Endodermal cell (in vitro differentiated cells): ENCODE measurements at regions not wholly inside any gene's neighbourhood (a gene's known extent, or its start where the extent isn't known, plus 50 kb on each side); places are given as distances from the start of the nearest gene placed in this dataset.

ENCODE experiments used
- DNase-seq: peaks from one replicate; pipeline ENCODE4 v3.0.0-alpha.2; 2017
- H3K27ac ChIP-seq: 2 replicates; pipeline ENCODE4 v1.5.1; 2013; ENCODE audit warnings: mild to moderate bottlenecking, low read depth, low read length, moderate library complexity
- H3K27me3 ChIP-seq: 2 replicates; pipeline ENCODE4 v1.6.1; 2013; ENCODE audit warnings: mild to moderate bottlenecking, low read length, moderate library complexity; ENCODE audit not compliant: insufficient read depth, control insufficient read depth, poor library complexity, severe bottlenecking
- H3K36me3 ChIP-seq: 2 replicates; pipeline ENCODE4 v1.7.0; 2013; ENCODE audit warnings: mild to moderate bottlenecking, low read length, moderate library complexity; ENCODE audit not compliant: control insufficient read depth, insufficient read depth
- H3K4me1 ChIP-seq: one replicate; pipeline ENCODE4 v1.7.0; 2013; ENCODE audit warnings: low read length; ENCODE audit not compliant: control insufficient read depth, insufficient read depth
- H3K4me3 ChIP-seq: 2 replicates; pipeline ENCODE4 v1.5.1; 2013; ENCODE audit warnings: mild to moderate bottlenecking, low read length, moderate library complexity
- H3K9ac ChIP-seq: 2 replicates; pipeline ENCODE4 v1.6.1; 2013; ENCODE audit warnings: mild to moderate bottlenecking, low read length, moderate library complexity; ENCODE audit not compliant: poor library complexity, severe bottlenecking; ENCODE audit errors: extremely low read depth
- H3K9me3 ChIP-seq: 2 replicates; pipeline ENCODE4 v1.6.1; 2013; ENCODE audit warnings: mild to moderate bottlenecking, low read length, moderate library complexity; ENCODE audit not compliant: control insufficient read depth
- H3K27ac Mint-ChIP-seq: 2 replicates; pipeline ENCODE4 v1.8.0; 2020; ENCODE audit warnings: mixed read lengths
- H3K27me3 Mint-ChIP-seq: 2 replicates; pipeline ENCODE4 v1.8.0; 2021; ENCODE audit warnings: mild to moderate bottlenecking, mixed read lengths; ENCODE audit not compliant: insufficient read depth
- H3K36me3 Mint-ChIP-seq: 2 replicates; pipeline ENCODE4 v1.8.0; 2020; ENCODE audit warnings: low read depth, mixed read lengths
- H3K4me1 Mint-ChIP-seq: 2 replicates; pipeline ENCODE4 v1.8.0; 2020; ENCODE audit warnings: mixed read lengths
- H3K4me3 Mint-ChIP-seq: 2 replicates; pipeline ENCODE4 v1.8.0; 2020; ENCODE audit warnings: mild to moderate bottlenecking, moderate library complexity, mixed read lengths
- H3K9me3 Mint-ChIP-seq: 2 replicates; pipeline ENCODE4 v1.8.0; 2020; ENCODE audit warnings: mild to moderate bottlenecking, mixed read lengths
- CTCF ChIP-seq: fragments of 200-600 bp; sonication (generic); conservative IDR thresholded peaks from 2 replicates; pipeline ENCODE4 v1.5.0; 2021; ENCODE audit warnings: antibody characterized with exemption, mild to moderate bottlenecking
- WGBS, 2 experiments: methylation state at CpG; one replicate each; pipeline versions ENCODE4 v1.1.5 to v1.1.7; 2013; ENCODE audit warnings: missing lambda C conversion rate in 2 of 2, mixed read lengths in 1 of 2; ENCODE audit not compliant: insufficient coverage in 1 of 2, insufficient read length in 1 of 2; 5-methylcytosine and 5-hydroxymethylcytosine counted together

DNA sequence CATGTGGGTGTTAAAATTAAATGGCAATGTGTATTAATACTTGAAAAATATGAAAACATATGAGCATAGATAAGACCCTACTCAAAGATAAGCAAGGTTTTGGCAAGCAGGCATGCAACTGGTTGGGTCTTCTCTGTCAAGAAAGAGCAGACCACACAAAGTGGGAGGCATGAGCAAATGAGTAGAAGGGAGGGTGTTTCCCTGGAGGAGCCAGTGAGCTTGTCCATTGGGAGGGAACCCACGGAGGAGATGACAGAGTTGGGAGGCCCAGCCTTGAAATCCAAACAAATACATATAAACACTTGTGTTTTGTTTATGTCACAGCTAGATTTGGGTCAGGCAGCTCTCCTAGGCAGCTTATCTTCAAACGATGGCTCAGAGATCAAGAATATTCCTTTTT, 134.5 kb upstream of the CXCL12 start:
- H3K36me3 ChIP-seq = no peaks in the 10 kb centered on the region
- Mint-ChIP-seq H3K27ac (no peak overlapping the region), H3K4me1 (no peaks in the 10 kb centered on the region), H3K36me3 (no peaks in the 10 kb centered on the region), H3K9me3 (peaks cover 9% of the 10 kb centered on the region), H3K4me3 (no peak overlapping the region), H3K27me3 (peaks cover 5% of the 10 kb centered on the region)
- no peak overlapping the region for H3K27ac ChIP-seq
- no peak overlapping the region for H3K4me3 ChIP-seq
- H3K4me1 ChIP-seq = no peaks in the 10 kb centered on the region
- TF ChIP-seq CTCF = no peak
- H3K9me3 ChIP-seq = no peaks in the 10 kb centered on the region
- no peaks in the 10 kb centered on the region for H3K27me3 ChIP-seq
- no peak overlapping the region for H3K9ac ChIP-seq
- WGBS, 2 experiments = 59 to 84% methylated on average over 2 of the region's 2 CpGs
- DNase-seq = no peak

- Mint-ChIP-seq H3K4me1 (no peaks in the 10 kb centered on the region), H3K36me3 (no peaks in the 10 kb centered on the region), H3K27me3 (peaks cover 5% of the 10 kb centered on the region), H3K27ac (no peak overlapping the region), H3K9me3 (peaks cover 9% of the 10 kb centered on the region), H3K4me3 (no peak overlapping the region)
- no peak for TF ChIP-seq CTCF
- Histone ChIP-seq H3K27me3 (no peaks in the 10 kb centered on the region), H3K4me3 (no peak overlapping the region), H3K36me3 (no peaks in the 10 kb centered on the region), H3K9me3 (no peaks in the 10 kb centered on the region), H3K9ac (no peak overlapping the region), H3K4me1 (no peaks in the 10 kb centered on the region), H3K27ac (no peak overlapping the region)
- DNase-seq = no peak
- WGBS, 2 experiments = 88 to 93% methylated on average over 2 of the region's 2 CpGs
Observed at GRCh38 chr10:44520651-44521050, 135.8 kb upstream of the CXCL12 start.

- H3K36me3 Mint-ChIP-seq = no peaks in the 10 kb centered on the region
- no peak for TF ChIP-seq CTCF
- H3K27me3 ChIP-seq = no peaks in the 10 kb centered on the region
Observed at GRCh38 chr10:44539178-44539577, 154.3 kb upstream of the CXCL12 start.

More at GRCh38 chr10:44539178-44539577, 154.3 kb upstream of the CXCL12 start:
- 88 to 91% methylated on average over 2 to 3 of the region's 3 CpGs for WGBS, 2 experiments
- Histone ChIP-seq H3K27ac (no peak overlapping the region), H3K4me1 (no peaks in the 10 kb centered on the region), H3K4me3 (no peak overlapping the region), H3K36me3 (no peaks in the 10 kb centered on the region), H3K9ac (no peak overlapping the region), H3K9me3 (no peaks in the 10 kb centered on the region)
- H3K27ac Mint-ChIP-seq = no peak overlapping the region
- no peaks in the 10 kb centered on the region for H3K27me3 Mint-ChIP-seq
- no peak overlapping the region for H3K4me3 Mint-ChIP-seq
- H3K4me1 Mint-ChIP-seq = no peaks in the 10 kb centered on the region
- H3K9me3 Mint-ChIP-seq = peaks cover 9% of the 10 kb centered on the region
- no peak for DNase-seq
